A549 (cell line): ENCODE measurements at regions not wholly inside any gene's neighbourhood (a gene's known extent, or its start where the extent isn't known, plus 50 kb on each side); places are given as distances from the start of the nearest gene placed in this dataset.

ENCODE experiments used
- ATAC-seq, 2 experiments: fragments of 200-7000 bp in 1 of 2; fragments of >200 bp in 1 of 2; cut with Nextera tagmentation in 1 of 2; cut with Tn5 transposase in 1 of 2; 3 replicates each; pipeline versions ENCODE4 v1.8.0 to v1.9.1; 2018 to 2020; ENCODE audit warnings: mild to moderate bottlenecking in 1 of 2, moderate library complexity in 1 of 2
- CTCF ChIA-PET: fragments of 300-600 bp; sonication (Branson Sonifier 250); formaldehyde crosslinking; extraction: SDS; loops from one replicate; lab custom pipeline; 2021; ENCODE audit warnings: antibody characterized with exemption, inconsistent platforms; lab: Yijun Ruan, JAX
- POLR2A ChIA-PET: fragments of 350-600 bp; formaldehyde crosslinking; extraction: SDS; loops from one replicate; lab custom pipeline; 2021; ENCODE audit warnings: antibody characterized with exemption, inconsistent platforms; lab: Yijun Ruan, JAX
- DNase-seq, 2 experiments: peaks; one replicate each; pipeline versions ENCODE4 v3.0.0 to v3.0.0-alpha.2; 2011 to 2016; ENCODE audit warnings: low read depth in 1 of 2, low spot score in 1 of 2
- FAIRE-seq: peaks from 2 replicates; lab custom pipeline; 2011; peaks lifted over from hg19 to GRCh38; lab: Jason Lieb, UNC
- H3K27ac ChIP-seq, 2 experiments: fragments of >200 bp; sonication (Bioruptor Twin); formaldehyde crosslinking; 3 replicates each; pipeline ENCODE4 v1.5.1; 2016 to 2017
- H3K4me1 ChIP-seq: fragments of >200 bp; sonication (Bioruptor Twin); formaldehyde crosslinking; 3 replicates; pipeline ENCODE4 v1.6.1; 2016
- H3K4me2 ChIP-seq: fragments of >200 bp; sonication (Bioruptor Twin); formaldehyde crosslinking; 3 replicates; pipeline ENCODE4 v1.6.1; 2016
- H3K4me3 ChIP-seq: fragments of >200 bp; sonication (Bioruptor Twin); formaldehyde crosslinking; 3 replicates; pipeline ENCODE4 v1.5.1; 2016
- H3K9me3 ChIP-seq: fragments of >200 bp; sonication (Bioruptor Twin); formaldehyde crosslinking; 3 replicates; pipeline ENCODE4 v1.6.1; 2016
- BCL3 ChIP-seq: fragments of >200 bp; sonication (Bioruptor Twin); formaldehyde crosslinking; IDR thresholded peaks from 3 replicates; pipeline ENCODE4 v1.6.1; 2016
- BHLHE40 ChIP-seq: IDR thresholded peaks from 2 replicates; pipeline ENCODE4 v1.6.1; 2012; ENCODE audit warnings: low read depth, low read length, inconsistent platforms
- CBX2 ChIP-seq: fragments of 200-600 bp; sonication (generic); IDR thresholded peaks from 2 replicates; pipeline ENCODE4 v1.6.1; 2016; ENCODE audit warnings: low read depth, mild to moderate bottlenecking, borderline replicate concordance
- CBX8 ChIP-seq: fragments of 200-600 bp; sonication (generic); IDR thresholded peaks from 2 replicates; pipeline ENCODE4 v1.6.1; 2016
- CEBPB ChIP-seq, 2 experiments: fragments of >200 bp in 1 of 2; sonication (Bioruptor Twin) in 1 of 2; formaldehyde crosslinking in 1 of 2; IDR thresholded peaks; 2 replicates each; pipeline ENCODE4 v1.6.1; 2012 to 2016
- CHD2 ChIP-seq: fragments of 150-350 bp; IDR thresholded peaks from 2 replicates; pipeline ENCODE4 v1.6.1; 2014; ENCODE audit warnings: low read length; ENCODE audit not compliant: partially characterized antibody
- CTCF ChIP-seq: fragments of >200 bp; sonication (Bioruptor Twin); formaldehyde crosslinking; IDR thresholded peaks from 3 replicates; pipeline ENCODE4 v1.5.1; 2016
- EHF ChIP-seq: fragments of 250-450 bp; sonication (Bioruptor Pico); IDR thresholded peaks from 2 replicates; pipeline ENCODE4 v1.5.0; 2020; ENCODE audit warnings: mild to moderate bottlenecking
- EHMT2 ChIP-seq: fragments of 200-600 bp; sonication (generic); IDR thresholded peaks from 2 replicates; pipeline ENCODE4 v1.6.1; 2016; ENCODE audit warnings: antibody characterized with exemption, low read depth, mild to moderate bottlenecking, moderate library complexity
- ESRRA ChIP-seq: fragments of 150-350 bp; IDR thresholded peaks from 2 replicates; pipeline ENCODE4 v1.6.1; 2014; ENCODE audit warnings: mild to moderate bottlenecking, low read length, borderline replicate concordance
- FOSB ChIP-seq: fragments of 250-450 bp; sonication (Bioruptor Pico); IDR thresholded peaks from 2 replicates; pipeline ENCODE4 v1.5.0; 2020; ENCODE audit warnings: mild to moderate bottlenecking, moderate library complexity
- FOXS1 ChIP-seq: fragments of 250-450 bp; sonication (Bioruptor Pico); IDR thresholded peaks from 2 replicates; pipeline ENCODE4 v1.5.0; 2020; ENCODE audit warnings: mild to moderate bottlenecking, moderate library complexity
- GATA3 ChIP-seq: IDR thresholded peaks from 2 replicates; pipeline ENCODE4 v1.6.1; 2012; ENCODE audit warnings: borderline replicate concordance
- HDAC2 ChIP-seq: fragments of 200-600 bp; sonication (generic); IDR thresholded peaks from 2 replicates; pipeline ENCODE4 v1.6.1; 2016
- HOXA7 ChIP-seq: fragments of 250-450 bp; sonication (Bioruptor Pico); IDR thresholded peaks from 2 replicates; pipeline ENCODE4 v1.5.0; 2020; ENCODE audit warnings: mild to moderate bottlenecking, moderate library complexity
- HOXB5 ChIP-seq: fragments of 250-450 bp; sonication (Bioruptor Pico); IDR thresholded peaks from 2 replicates; pipeline ENCODE4 v1.5.0; 2020; ENCODE audit warnings: mild to moderate bottlenecking, moderate library complexity
- JUN ChIP-seq, 2 experiments: fragments of >200 bp; sonication (Bioruptor Twin); formaldehyde crosslinking; IDR thresholded peaks; 2 replicates in 1 of 2; 3 replicates in 1 of 2; pipeline ENCODE4 v1.6.1; 2016 to 2017
- JUNB ChIP-seq: fragments of >200 bp; sonication (Bioruptor Twin); formaldehyde crosslinking; IDR thresholded peaks from 2 replicates; pipeline ENCODE4 v1.6.1; 2016
- KDM1A ChIP-seq: fragments of 200-600 bp; sonication (generic); IDR thresholded peaks from 2 replicates; pipeline ENCODE4 v1.6.1; 2016; ENCODE audit warnings: low read depth, mild to moderate bottlenecking
- KDM5A ChIP-seq: fragments of 200-600 bp; sonication (generic); IDR thresholded peaks from 2 replicates; pipeline ENCODE4 v1.6.1; 2016; ENCODE audit warnings: antibody characterized with exemption, mild to moderate bottlenecking
- MAFK ChIP-seq: fragments of 450-650 bp; IDR thresholded peaks from 2 replicates; pipeline ENCODE4 v1.6.1; 2014; ENCODE audit not compliant: partially characterized antibody
- MAZ ChIP-seq: fragments of 150-350 bp; IDR thresholded peaks from 2 replicates; pipeline ENCODE4 v1.6.1; 2014; ENCODE audit warnings: antibody characterized with exemption, low read depth, low read length, borderline replicate concordance
- PBX3 ChIP-seq: IDR thresholded peaks from 2 replicates; pipeline ENCODE4 v1.6.1; 2012
- POLR2A ChIP-seq: IDR thresholded peaks from 2 replicates; pipeline ENCODE4 v1.6.1; 2012; ENCODE audit warnings: mild to moderate bottlenecking, low read length
- POLR2AphosphoS2 ChIP-seq: conservative IDR thresholded peaks from 2 replicates; pipeline ENCODE4 v1.6.1; 2012; ENCODE audit warnings: low read length, improper control_type of control experiment, inconsistent platforms
- RARB ChIP-seq: fragments of 250-450 bp; sonication (Bioruptor Pico); IDR thresholded peaks from 2 replicates; pipeline ENCODE4 v1.8.0; 2021; ENCODE audit warnings: mild to moderate bottlenecking, moderate library complexity
- RCOR1 ChIP-seq: fragments of 150-350 bp; IDR thresholded peaks from 2 replicates; pipeline ENCODE4 v1.6.1; 2014; ENCODE audit warnings: antibody characterized with exemption, low read length, low read depth
- SMC3 ChIP-seq: fragments of >200 bp; sonication (Bioruptor Twin); formaldehyde crosslinking; IDR thresholded peaks from 3 replicates; pipeline ENCODE4 v1.6.1; 2018; ENCODE audit warnings: inconsistent platforms
- TFCP2L1 ChIP-seq: fragments of 250-450 bp; sonication (Bioruptor Pico); IDR thresholded peaks from 2 replicates; pipeline ENCODE4 v1.5.0; 2021; ENCODE audit warnings: mild to moderate bottlenecking
- USF2 ChIP-seq: fragments of 450-650 bp; IDR thresholded peaks from 2 replicates; pipeline ENCODE4 v1.6.1; 2014; ENCODE audit warnings: antibody characterized with exemption
- ZFP36 ChIP-seq: fragments of 450-650 bp; IDR thresholded peaks from 2 replicates; pipeline ENCODE4 v1.6.1; 2014; ENCODE audit warnings: borderline replicate concordance; ENCODE audit not compliant: partially characterized antibody
- ZNF302 ChIP-seq: fragments of 250-450 bp; sonication (Bioruptor Pico); IDR thresholded peaks from 2 replicates; pipeline ENCODE4 v1.9.0; 2021; ENCODE audit warnings: inconsistent platforms, mild to moderate bottlenecking, moderate library complexity
- WGBS: methylation state at CpG from one replicate; pipeline ENCODE4 v1.1.6; 2017; ENCODE audit errors: missing lambda C conversion rate; 5-methylcytosine and 5-hydroxymethylcytosine counted together
- TF ChIP-seq, protein P1 (sequence below): fragments of >200 bp; sonication (Bioruptor Twin); formaldehyde crosslinking; IDR thresholded peaks from 2 replicates; pipeline ENCODE4 v1.6.1; 2016

DNA sequence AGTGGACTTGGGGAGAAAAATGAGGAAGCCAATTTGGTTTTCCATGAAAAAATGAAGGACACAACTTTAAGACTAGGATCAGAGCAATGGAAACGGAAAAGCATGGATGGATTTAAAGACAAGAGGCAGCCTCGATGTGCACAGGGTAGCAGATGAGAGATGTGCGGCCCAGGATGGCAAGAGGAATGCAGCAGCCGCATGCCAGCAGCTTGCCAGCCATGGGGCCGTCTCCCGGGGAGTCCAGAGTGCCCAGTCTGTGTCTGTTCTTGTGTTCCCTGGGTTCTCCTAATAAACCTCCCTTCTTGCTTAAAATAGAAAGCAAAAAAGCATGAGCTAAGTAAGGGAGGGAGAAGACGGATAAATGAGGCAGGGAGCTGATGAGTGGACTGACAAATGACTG lies 68.0 kb upstream of the IQSEC1 start:
- Histone ChIP-seq H3K4me2 (no peak overlapping the region), H3K4me3 (no peak overlapping the region), H3K9me3 (no peaks in the 10 kb centered on the region), H3K27ac (no peak overlapping the region), H3K4me1 (no peaks in the 10 kb centered on the region)
- ATAC-seq (no peak), DNase-seq (no peak), FAIRE-seq (no peak)
- ChIA-PET POLR2A (no interaction called here), CTCF (interaction anchor here (1.0 kb wide), 1 partner anchor 35 kb away, joined by 4 read pairs; no protein-coding TSS in a partner anchor)
- TF ChIP-seq KDM1A (no peak), ESRRA (no peak), JUN (IDR thresholded peaks at IDR 0.05) (no peak), CHD2 (no peak), ZFP36 (no peak), KDM5A (no peak)
- 58% methylated on average over 7 of the region's 7 CpGs for WGBS

DNA sequence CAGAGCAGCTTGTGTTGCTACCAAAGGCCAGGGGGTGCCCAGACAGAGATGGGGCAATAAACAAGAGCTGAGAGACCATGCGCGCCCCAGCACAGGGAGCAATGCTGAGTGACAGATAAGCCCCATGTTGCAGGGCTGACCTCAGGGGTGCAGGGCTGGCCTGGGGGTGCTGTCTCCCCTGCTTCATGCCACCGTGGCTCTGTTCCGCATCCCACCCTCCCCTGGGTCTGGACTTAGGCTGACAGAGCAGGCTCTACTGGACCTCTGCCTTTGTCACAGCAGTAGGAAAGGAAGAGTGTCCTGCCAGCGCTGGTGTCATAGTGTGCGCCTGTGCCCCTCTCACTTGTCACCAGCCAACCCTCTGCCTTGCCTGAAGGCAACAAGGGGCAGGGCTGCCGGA lies 67.4 kb upstream of the IQSEC1 start:
- Histone ChIP-seq H3K27ac (no peak overlapping the region), H3K4me3 (no peak overlapping the region), H3K4me1 (no peaks in the 10 kb centered on the region), H3K4me2 (no peak overlapping the region), H3K9me3 (no peaks in the 10 kb centered on the region)
- ATAC-seq: no peak
- ChIA-PET CTCF (no interaction called here), POLR2A (no interaction called here)
- TF ChIP-seq GATA3 (no peak), POLR2AphosphoS2 (no peak), KDM1A (no peak), POLR2A (no peak), SMC3 (no peak), RARB (CRISPR knock-in tag) (no peak), EHMT2 (no peak), PBX3 (no peak), HOXB5 (CRISPR knock-in tag) (no peak), CEBPB (IDR thresholded peaks at IDR 0.05) (no peak), USF2 (no peak), FOXS1 (CRISPR knock-in tag) (no peak), RCOR1 (no peak)
- WGBS: 89% methylated on average over 6 of the region's 7 CpGs
- FAIRE-seq: no peak
- no peak for DNase-seq

DNA sequence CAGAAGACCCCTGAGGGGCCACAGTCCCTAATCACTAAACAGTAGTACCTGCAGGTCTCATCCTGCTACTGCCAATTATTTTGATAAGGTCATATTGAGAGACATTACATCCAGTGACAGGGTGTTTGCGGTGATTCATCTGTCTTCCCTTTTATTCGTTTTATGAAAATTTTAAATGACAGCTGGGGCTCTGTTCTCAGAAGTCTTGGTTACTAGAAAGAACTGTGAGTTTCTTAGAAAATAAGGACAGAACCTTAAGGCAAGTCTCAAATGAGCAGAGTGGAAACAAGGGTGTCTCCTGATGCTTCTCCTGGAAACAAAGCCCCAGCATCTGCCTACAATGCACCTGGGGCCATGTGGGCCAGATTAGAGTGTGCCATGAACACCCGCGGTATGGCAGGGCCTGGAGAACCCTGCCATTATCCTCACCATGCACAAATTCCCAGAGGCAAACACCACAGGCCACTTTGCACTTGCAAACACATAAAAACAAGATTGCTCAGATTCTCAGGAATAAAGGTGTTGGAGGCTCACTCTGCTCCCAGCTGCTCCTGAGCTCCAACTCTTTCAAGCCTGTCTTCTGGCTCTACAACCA lies 66.3 kb upstream of the IQSEC1 start:
- no peak overlapping the region for H3K27ac ChIP-seq
- no peaks in the 10 kb centered on the region for H3K9me3 ChIP-seq
- no peaks in the 10 kb centered on the region for H3K4me1 ChIP-seq
- H3K4me2 ChIP-seq: no peak overlapping the region
- no peak overlapping the region for H3K4me3 ChIP-seq
- no peak for DNase-seq
- CTCF ChIA-PET: no interaction called here
- WGBS: 66% methylated on average over 4 of the region's 4 CpGs
- POLR2A ChIA-PET: no interaction called here
- FAIRE-seq: no peak
- ATAC-seq: no peak
- TF ChIP-seq POLR2AphosphoS2 (no peak), ESRRA (no peak), KDM5A (no peak), HDAC2 (no peak), TFCP2L1 (CRISPR knock-in tag) (no peak), CTCF (no peak), FOSB (CRISPR knock-in tag) (no peak), HOXA7 (CRISPR knock-in tag) (no peak), MAZ (no peak), ZNF302 (no peak), MAFK (no peak), JUNB (no peak), EHF (CRISPR knock-in tag) (no peak), CBX8 (no peak), CBX2 (no peak), USF2 (no peak), BHLHE40 (no peak), BCL3 (no peak)
- TF ChIP-seq, protein P1, sequence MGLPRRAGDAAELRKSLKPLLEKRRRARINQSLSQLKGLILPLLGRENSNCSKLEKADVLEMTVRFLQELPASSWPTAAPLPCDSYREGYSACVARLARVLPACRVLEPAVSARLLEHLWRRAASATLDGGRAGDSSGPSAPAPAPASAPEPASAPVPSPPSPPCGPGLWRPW: no peak
